Naive thymus-derived CD8-positive, alpha-beta T cell (primary cell): ENCODE measurements at regions not wholly inside any gene's neighbourhood (a gene's known extent, or its start where the extent isn't known, plus 50 kb on each side); places are given as distances from the start of the nearest gene placed in this dataset.

ENCODE experiments used
- ATAC-seq, 2 donors: fragments of 150-1000 bp; cut with Tn5 transposase in 1 of 2; sonication (Bioruptor Pico), chemical (Tn5 transposase) in 1 of 2; 1 replicate in 1 of 2; 2 replicates in 1 of 2; pipeline ENCODE4 v1.10.0; 2021; ENCODE audit warnings: mild to moderate bottlenecking in 2 of 2, moderate library complexity in 2 of 2
- POLR2A ChIA-PET: fragments of 350-600 bp; sonication (Branson Sonifier 250); formaldehyde crosslinking; loops from one replicate; lab custom pipeline; 2021; ENCODE audit warnings: antibody characterized with exemption; lab: Charles Lee
- DNase-seq, 10 donors: peaks; one replicate each; pipeline versions ENCODE4 v3.0.0 to v3.0.0-alpha.2; 2020 to 2022
- H3K27ac Mint-ChIP-seq, 10 donors: one replicate each; pipeline ENCODE4 v1.8.0; 2020 to 2022; ENCODE audit warnings: mild to moderate bottlenecking in 10 of 10, mixed read lengths in 10 of 10, moderate library complexity in 4 of 10, inconsistent platforms in 1 of 10
- H3K27me3 Mint-ChIP-seq, 5 donors: one replicate each; pipeline ENCODE4 v1.8.0; 2021 to 2022; ENCODE audit warnings: mixed read lengths in 5 of 5
- H3K36me3 Mint-ChIP-seq, 3 donors: one replicate each; pipeline ENCODE4 v1.8.0; 2020 to 2022; ENCODE audit warnings: mixed read lengths in 3 of 3, mild to moderate bottlenecking in 2 of 3, inconsistent platforms in 1 of 3
- H3K4me1 Mint-ChIP-seq, 4 donors: one replicate each; pipeline ENCODE4 v1.8.0; 2021 to 2022; ENCODE audit warnings: mixed read lengths in 4 of 4
- H3K4me3 Mint-ChIP-seq, 10 donors: one replicate each; pipeline ENCODE4 v1.8.0; 2020 to 2022; ENCODE audit warnings: mild to moderate bottlenecking in 10 of 10, mixed read lengths in 10 of 10, moderate library complexity in 6 of 10, inconsistent platforms in 1 of 10
- H3K9me3 Mint-ChIP-seq, 9 donors: one replicate each; pipeline ENCODE4 v1.8.0; 2020 to 2022; ENCODE audit warnings: mixed read lengths in 9 of 9, mild to moderate bottlenecking in 3 of 9, inconsistent platforms in 1 of 9, moderate library complexity in 1 of 9

- no peak overlapping the region for H3K4me3 Mint-ChIP-seq
- no peak for DNase-seq
- no peaks in the 10 kb centered on the region for H3K36me3 Mint-ChIP-seq
- H3K27ac Mint-ChIP-seq = peak overlapping the region in 2 of 10 donors; percentile 58 to 65
- POLR2A ChIA-PET = no interaction called here
- no peak for ATAC-seq
- H3K9me3 Mint-ChIP-seq = no peaks in the 10 kb centered on the region
- no peaks in the 10 kb centered on the region for H3K27me3 Mint-ChIP-seq
- H3K4me1 Mint-ChIP-seq = peaks cover 0 to 22% (median 4%) of the 10 kb centered on the region in 4 donors
Measured at GRCh38 chr10:11388996-11389395, 222.5 kb downstream of the USP6NL start.

GRCh38 chr10:11387551-11388222 lies 223.8 kb downstream of the USP6NL start:
- DNase-seq = no peak
- no peak for ATAC-seq
- POLR2A ChIA-PET = no interaction called here
- H3K27ac Mint-ChIP-seq = peak overlapping the region in 2 of 10 donors; percentile 32 to 66
- peaks cover 0 to 17% (median 4%) of the 10 kb centered on the region in 4 donors for H3K4me1 Mint-ChIP-seq
- H3K27me3 Mint-ChIP-seq = no peaks in the 10 kb centered on the region
- H3K4me3 Mint-ChIP-seq = no peak overlapping the region
- H3K36me3 Mint-ChIP-seq = no peaks in the 10 kb centered on the region
- no peaks in the 10 kb centered on the region for H3K9me3 Mint-ChIP-seq

- ATAC-seq (no peak), DNase-seq (no peak)
- Mint-ChIP-seq H3K36me3 (no peaks in the 10 kb centered on the region), H3K4me3 (no peak overlapping the region), H3K9me3 (no peaks in the 10 kb centered on the region), H3K27me3 (no peaks in the 10 kb centered on the region), H3K27ac (peak overlapping the region in 5 of 10 donors; percentile 33 to 71 (median 68)), H3K4me1 (peaks cover 0 to 17% (median 4%) of the 10 kb centered on the region in 4 donors)
- POLR2A ChIA-PET = interaction anchor here (0.7 kb wide), 1 partner anchor 14 kb away, joined by 3 read pairs; no protein-coding TSS in a partner anchor
Measured at GRCh38 chr10:11387044-11387443, 224.4 kb downstream of the USP6NL start.
